ENCODE measurements at regions not wholly inside any gene's neighbourhood (a gene's known extent, or its start where the extent isn't known, plus 50 kb on each side); places are given as distances from the start of the nearest gene placed in this dataset.

GRCh38 chr6:71388856-71389527, 100.4 kb downstream of the OGFRL1 start:
- H3K36me3 ChIP-seq: no peaks in the 10 kb centered on the region
- intact Hi-C loops (cut with DNase I): loop anchor here (2.0 kb wide), 1 partner anchor 32 kb away; no protein-coding TSS in a partner anchor
- TF ChIP-seq POLR2A (IDR thresholded peaks at IDR 0.05) (no peak), CTCF (IDR thresholded peaks at IDR 0.05) (no peak), POLR2AphosphoS5 (IDR thresholded peaks at IDR 0.05) (no peak)
- no peak for DNase-seq (ENCODE audit: low spot score)
- no peak overlapping the region for H3K27ac ChIP-seq
- no peak overlapping the region for H3K4me3 ChIP-seq
- 44% methylated on average over 4 of the region's 4 CpGs for WGBS
- H3K4me1 ChIP-seq (replicated peaks): no peaks in the 10 kb centered on the region
- H3K9me3 ChIP-seq: no peaks in the 10 kb centered on the region
- no peaks in the 10 kb centered on the region for H3K27me3 ChIP-seq (replicated peaks; ENCODE audit: insufficient read depth)

- no peak overlapping the region for H3K4me3 ChIP-seq
- no peaks in the 10 kb centered on the region for H3K4me1 ChIP-seq (replicated peaks)
- no peaks in the 10 kb centered on the region for H3K9me3 ChIP-seq
- H3K27me3 ChIP-seq (replicated peaks; ENCODE audit: insufficient read depth): no peaks in the 10 kb centered on the region
- no peaks in the 10 kb centered on the region for H3K36me3 ChIP-seq
- no peak for TF ChIP-seq CTCF (IDR thresholded peaks at IDR 0.05)
- TF ChIP-seq POLR2AphosphoS5 (IDR thresholded peaks at IDR 0.05): no peak
- no peak for TF ChIP-seq POLR2A (IDR thresholded peaks at IDR 0.05)
- intact Hi-C loops (cut with DNase I): no loop called here
- DNase-seq (ENCODE audit: low spot score): no peak
- whole genome bisulfite sequencing: 92% methylated on average over 1 of the region's 1 CpG
- no peak overlapping the region for H3K27ac ChIP-seq
Observed at GRCh38 chr6:71391126-71391525, 102.5 kb downstream of the OGFRL1 start.

- Histone ChIP-seq H3K36me3 (no peaks in the 10 kb centered on the region), H3K4me3 (no peak overlapping the region), H3K9me3 (no peaks in the 10 kb centered on the region), H3K27me3 (replicated peaks; ENCODE audit: insufficient read depth) (no peaks in the 10 kb centered on the region), H3K27ac (no peak overlapping the region), H3K4me1 (replicated peaks) (no peaks in the 10 kb centered on the region)
- TF ChIP-seq CTCF (IDR thresholded peaks at IDR 0.05) (no peak), POLR2A (IDR thresholded peaks at IDR 0.05) (no peak), POLR2AphosphoS5 (IDR thresholded peaks at IDR 0.05) (no peak)
- WGBS: 96% methylated on average over 1 of the region's 1 CpG
- DNase-seq (ENCODE audit: low spot score): no peak
- intact Hi-C loops (cut with DNase I): no loop called here
Observed at GRCh38 chr6:71392276-71392675, 103.7 kb downstream of the OGFRL1 start.

GRCh38 chr6:71393471-71393870, 104.9 kb downstream of the OGFRL1 start:
- H3K36me3 ChIP-seq: no peaks in the 10 kb centered on the region
- H3K4me1 ChIP-seq (replicated peaks): no peaks in the 10 kb centered on the region
- H3K9me3 ChIP-seq: no peaks in the 10 kb centered on the region
- WGBS: 14% methylated on average over 1 of the region's 1 CpG
- intact Hi-C loops (cut with DNase I): no loop called here
- H3K27me3 ChIP-seq (replicated peaks; ENCODE audit: insufficient read depth): no peaks in the 10 kb centered on the region
- TF ChIP-seq CTCF (IDR thresholded peaks at IDR 0.05) (no peak), POLR2A (IDR thresholded peaks at IDR 0.05) (no peak), POLR2AphosphoS5 (IDR thresholded peaks at IDR 0.05) (no peak)
- DNase-seq (ENCODE audit: low spot score): no peak
- H3K27ac ChIP-seq: peak overlapping the region; percentile 20 to 23
- H3K4me3 ChIP-seq: no peak overlapping the region

GRCh38 chr6:71393981-71394432, 105.4 kb downstream of the OGFRL1 start:
- TF ChIP-seq CTCF (IDR thresholded peaks at IDR 0.05) (no peak), POLR2AphosphoS5 (IDR thresholded peaks at IDR 0.05) (no peak), POLR2A (IDR thresholded peaks at IDR 0.05) (no peak)
- Histone ChIP-seq H3K27me3 (replicated peaks; ENCODE audit: insufficient read depth) (no peaks in the 10 kb centered on the region), H3K4me3 (no peak overlapping the region), H3K4me1 (replicated peaks) (no peaks in the 10 kb centered on the region), H3K36me3 (no peaks in the 10 kb centered on the region), H3K27ac (peak overlapping the region; percentile 20 to 23), H3K9me3 (no peaks in the 10 kb centered on the region)
- DNase-seq (ENCODE audit: low spot score): no peak
- intact Hi-C loops (cut with DNase I): no loop called here
- WGBS: 27% methylated on average over 1 of the region's 1 CpG

All from prostate gland (tissue), 2 donors.